IMR-90 (cell line): ENCODE measurements at regions not wholly inside any gene's neighbourhood (a gene's known extent, or its start where the extent isn't known, plus 50 kb on each side); places are given as distances from the start of the nearest gene placed in this dataset.

ENCODE experiments used
- ATAC-seq: fragments of 200-7000 bp; cut with Tn5 transposase; 2 replicates; pipeline ENCODE4 v1.9.1; 2020; ENCODE audit warnings: low read depth, mild to moderate bottlenecking, moderate library complexity
- BruUV-seq: library from RNA; stranded (reverse); fragments of 400-500 nt; replicated peaks from 2 replicates; lab custom pipeline; 2021; lab: Mats Ljungman, UMichigan
- CTCF ChIA-PET: fragments of 300-600 bp; formaldehyde crosslinking; extraction: SDS; loops from one replicate; lab custom pipeline; 2021; ENCODE audit warnings: antibody characterized with exemption; lab: Yijun Ruan, JAX
- POLR2A ChIA-PET: fragments of 300-600 bp; sonication (Branson Sonifier 250); formaldehyde crosslinking; loops from one replicate; lab custom pipeline; 2022; ENCODE audit warnings: antibody characterized with exemption; ENCODE audit not compliant: unreplicated experiment; lab: Charles Lee
- DNase-seq: peaks from one replicate; pipeline ENCODE4 v3.0.0; 2013
- H2AFZ ChIP-seq: replicated peaks from 2 replicates; pipeline ENCODE3; 2013; ENCODE audit warnings: low read length, mild to moderate bottlenecking; ENCODE audit not compliant: poor library complexity
- H2AK5ac ChIP-seq: 2 replicates; pipeline ENCODE4 v1.6.1; 2013; ENCODE audit warnings: low read depth, low read length, inconsistent platforms
- H2AK9ac ChIP-seq: replicated peaks from 2 replicates; pipeline ENCODE3; 2013; ENCODE audit warnings: mild to moderate bottlenecking, low read depth, low read length, moderate library complexity; ENCODE audit not compliant: poor library complexity
- H2BK120ac ChIP-seq: 2 replicates; pipeline ENCODE4 v1.6.1; 2013; ENCODE audit warnings: low read depth, low read length, inconsistent platforms
- H2BK15ac ChIP-seq: 3 replicates; pipeline ENCODE4 v1.6.1; 2013; ENCODE audit warnings: low read depth, low read length, inconsistent platforms
- H2BK20ac ChIP-seq: 2 replicates; pipeline ENCODE4 v1.6.1; 2013; ENCODE audit warnings: low read depth, mild to moderate bottlenecking, inconsistent platforms, low read length, moderate library complexity
- H2BK5ac ChIP-seq: 2 replicates; pipeline ENCODE4 v1.6.1; 2013; ENCODE audit warnings: mild to moderate bottlenecking, low read depth, low read length, inconsistent platforms; ENCODE audit not compliant: poor library complexity, severe bottlenecking
- H3K14ac ChIP-seq: replicated peaks from 2 replicates; pipeline ENCODE4 v1.6.1; 2013; ENCODE audit warnings: low read depth, low read length, inconsistent platforms
- H3K18ac ChIP-seq: 2 replicates; pipeline ENCODE4 v1.6.1; 2013; ENCODE audit warnings: low read depth, low read length, control low read depth
- H3K23ac ChIP-seq: 2 replicates; pipeline ENCODE4 v1.6.1; 2013; ENCODE audit warnings: low read depth, low read length, inconsistent platforms
- H3K27ac ChIP-seq: 2 replicates; pipeline ENCODE4 v1.5.1; 2013; ENCODE audit warnings: mild to moderate bottlenecking, control low read depth, low read length; ENCODE audit not compliant: insufficient read depth
- H3K27me3 ChIP-seq: 2 replicates; pipeline ENCODE4 v1.6.1; 2013; ENCODE audit warnings: low read length; ENCODE audit not compliant: control insufficient read depth, insufficient read depth
- H3K36me3 ChIP-seq: 2 replicates; pipeline ENCODE4 v1.6.1; 2013; ENCODE audit warnings: low read length, mixed read lengths; ENCODE audit not compliant: control insufficient read depth, insufficient read depth
- H3K4ac ChIP-seq: 2 replicates; pipeline ENCODE4 v1.6.1; 2013; ENCODE audit warnings: low read depth, low read length, inconsistent platforms
- H3K4me1 ChIP-seq: 2 replicates; pipeline ENCODE4 v1.6.1; 2013; ENCODE audit warnings: low read length, mixed read lengths; ENCODE audit not compliant: control insufficient read depth, insufficient read depth
- H3K4me2 ChIP-seq: 2 replicates; pipeline ENCODE4 v1.6.1; 2013; ENCODE audit warnings: low read depth, mild to moderate bottlenecking, control low read depth, low read length, moderate library complexity
- H3K4me3 ChIP-seq: 2 replicates; pipeline ENCODE4 v1.5.1; 2013; ENCODE audit warnings: low read depth, mild to moderate bottlenecking, control low read depth, low read length, moderate library complexity; ENCODE audit not compliant: insufficient read depth
- H3K56ac ChIP-seq: 2 replicates; pipeline ENCODE4 v1.6.1; 2013; ENCODE audit warnings: low read length, inconsistent platforms; ENCODE audit not compliant: insufficient read depth; ENCODE audit errors: extremely low read depth
- H3K79me1 ChIP-seq, 2 experiments: 2 replicates each; pipeline ENCODE4 v1.6.1; 2013; ENCODE audit warnings: low read length in 2 of 2, inconsistent platforms in 1 of 2, low read depth in 1 of 2
- H3K9ac ChIP-seq: 2 replicates; pipeline ENCODE4 v1.6.1; 2013; ENCODE audit warnings: low read depth, low read length, control low read depth
- H3K9me1 ChIP-seq: 2 replicates; pipeline ENCODE4 v1.6.1; 2013; ENCODE audit warnings: low read length, inconsistent platforms; ENCODE audit not compliant: insufficient read depth
- H3K9me3 ChIP-seq: 2 replicates; pipeline ENCODE4 v1.6.1; 2013; ENCODE audit warnings: low read length; ENCODE audit not compliant: control insufficient read depth, insufficient read depth
- H4K20me1 ChIP-seq: 2 replicates; pipeline ENCODE4 v1.6.1; 2013; ENCODE audit warnings: low read length, inconsistent platforms; ENCODE audit not compliant: insufficient read depth
- H4K5ac ChIP-seq: 2 replicates; pipeline ENCODE4 v1.6.1; 2013; ENCODE audit warnings: mild to moderate bottlenecking, low read depth, low read length, control low read depth
- H4K8ac ChIP-seq, 2 experiments: 2 replicates each; pipeline ENCODE4 v1.6.1; 2013; ENCODE audit warnings: low read depth in 2 of 2, low read length in 2 of 2, control low read depth in 1 of 2, inconsistent platforms in 1 of 2
- H4K91ac ChIP-seq: 2 replicates; pipeline ENCODE4 v1.6.1; 2013; ENCODE audit warnings: low read depth, low read length, inconsistent platforms; ENCODE audit not compliant: insufficient read depth
- NFE2L2 ChIP-seq: fragments of 150-350 bp; IDR thresholded peaks from 2 replicates; pipeline ENCODE4 v1.6.1; 2016; ENCODE audit warnings: low read depth, mild to moderate bottlenecking, low read length
- RAD21 ChIP-seq: IDR thresholded peaks from 2 replicates; pipeline ENCODE4 v1.6.1; 2012; ENCODE audit warnings: low read length, improper control_type of control experiment
- RCOR1 ChIP-seq: IDR thresholded peaks from 2 replicates; pipeline ENCODE4 v1.6.1; 2012; ENCODE audit warnings: mild to moderate bottlenecking, low read length, improper control_type of control experiment; ENCODE audit not compliant: insufficient replicate concordance
- SMC3 ChIP-seq: fragments of 150-350 bp; IDR thresholded peaks from 2 replicates; pipeline ENCODE4 v1.6.1; 2016; ENCODE audit warnings: low read depth, mild to moderate bottlenecking, antibody characterized with exemption, low read length, moderate library complexity
- USF2 ChIP-seq: fragments of 150-350 bp; IDR thresholded peaks from 2 replicates; pipeline ENCODE4 v1.6.1; 2017; ENCODE audit warnings: mild to moderate bottlenecking, antibody characterized with exemption, low read length, low read depth
- WGBS, 2 experiments: methylation state at CpG; one replicate each; pipeline versions ENCODE4 v1.1.5 to v1.1.7; 2013; ENCODE audit warnings: missing lambda C conversion rate in 2 of 2; ENCODE audit not compliant: insufficient read length in 1 of 2; ENCODE audit errors: extremely low coverage in 2 of 2; 5-methylcytosine and 5-hydroxymethylcytosine counted together
- dilution Hi-C: fragments of 300-500 bp; cut with HindIII; formaldehyde crosslinking; loops from one replicate; pipeline ENCODE4 v1.14.3; 2018; ENCODE audit warnings: low sequenced_read_pairs; ENCODE audit not compliant: unreplicated experiment
- in situ Hi-C: fragments of 300-500 bp; cut with MboI; formaldehyde crosslinking; loops from 3 replicates; pipeline ENCODE4 v1.14.3; 2019; ENCODE audit warnings: low sequenced_read_pairs, inconsistent platforms, mixed read lengths
- intact Hi-C: fragments of 100-400 bp; cut with micrococcal nuclease; formaldehyde crosslinking; loops from 2 replicates; pipeline ENCODE4 v1.10.0; 2022

DNA sequence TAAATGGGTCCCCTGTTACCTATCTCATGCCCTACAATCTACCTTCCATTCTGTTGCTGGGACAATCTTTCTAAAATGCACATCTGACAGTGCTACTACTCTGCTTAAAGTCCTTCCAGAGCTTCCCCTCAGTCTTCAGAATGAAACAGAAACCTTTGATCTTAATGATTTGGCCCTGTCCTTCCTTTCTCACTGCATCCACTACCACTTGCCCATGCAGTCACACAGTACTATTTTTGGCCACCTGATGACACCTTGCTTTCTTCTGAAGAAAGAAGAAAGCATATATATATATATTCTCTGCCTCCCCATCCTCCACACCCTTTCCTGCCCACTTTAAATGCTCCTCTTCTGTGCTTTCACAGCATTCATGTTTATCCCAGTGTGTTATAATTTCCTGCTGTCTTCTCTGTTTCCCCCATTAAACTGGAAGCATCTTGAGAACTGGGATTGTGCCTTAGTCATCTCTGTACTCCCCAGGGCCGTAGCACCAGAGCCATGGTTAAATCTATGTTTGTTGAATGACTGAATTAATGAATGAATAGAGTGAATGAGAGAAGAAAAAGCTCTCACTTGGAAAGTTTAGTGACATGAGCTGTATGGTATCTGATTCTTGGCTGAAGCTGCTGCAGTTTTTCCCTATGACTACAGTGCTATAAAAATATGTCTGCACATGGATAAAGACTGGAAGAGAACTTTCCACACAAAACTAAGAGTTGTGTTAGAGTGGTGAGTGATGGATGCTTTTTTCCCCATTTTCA, 56.2 kb downstream of the RTL9 start (continued):
- TF ChIP-seq RCOR1 = no peak
- TF ChIP-seq SMC3 = no peak

- Histone ChIP-seq H4K20me1 (no peaks in the 10 kb centered on the region), H2BK120ac (peak overlapping the region; percentile 42; the same call in 1 of the 2 replicates), H2AK5ac (no peak overlapping the region), H3K79me1 (no peaks in the 10 kb centered on the region), H3K23ac (peak overlapping the region; percentile 35; the same call in 1 of the 2 replicates), H3K4me1 (peaks cover 10% of the 10 kb centered on the region), H3K18ac (peak overlapping the region; percentile 78), H2BK5ac (peak overlapping the region; percentile 33), H3K27me3 (peaks cover 3% of the 10 kb centered on the region; the same call in 1 of the 2 replicates), H3K9ac (no peak overlapping the region), H2AFZ (no peak overlapping the region), H3K9me1 (0 out of 2 replicates have a peak, but pooled peaks cover 3% of the 10 kb centered on the region), H3K14ac (0 out of 2 replicates have a peak overlapping the region, but pooled peaks have one; percentile 20), H3K4me3 (no peak overlapping the region), H3K36me3 (no peaks in the 10 kb centered on the region), H3K56ac (no peak overlapping the region), H2BK20ac (peak overlapping the region; percentile 41; the same call in 1 of the 2 replicates), H4K91ac (peak overlapping the region; percentile 66), H3K4ac (peak overlapping the region; percentile 50; the same call in 1 of the 2 replicates), H4K8ac (peak overlapping the region; percentile 38 to 60; a peak in 1 of 4 replicates), H2AK9ac (peak overlapping the region; percentile 7), H4K5ac (peak overlapping the region; percentile 61; the same call in 1 of the 2 replicates), H3K9me3 (no peaks in the 10 kb centered on the region), H3K4me2 (no peak overlapping the region), H2BK15ac (no peak overlapping the region), H3K27ac (peak overlapping the region; percentile 52; the same call in 1 of the 2 replicates)
- ChIA-PET POLR2A (no interaction called here), CTCF (interaction anchor here (0.7 kb wide), 2 partner anchors 105 to 175 kb away, joined by 3 to 4 read pairs; no protein-coding TSS in a partner anchor)
- dilution Hi-C loops (no loop called here), intact Hi-C loops (loop anchor here (5.0 to 10.0 kb wide), 3 partner anchors 331 to 931 kb away; partner anchors contain the start of gene GUCY2F), in situ Hi-C loops (loop anchor here (25.0 kb wide), 2 partner anchors 503 to 703 kb away; no protein-coding TSS in a partner anchor)
- DNase-seq (peak; percentile 74), ATAC-seq (no peak; the same call in 1 of the 2 replicates)
- 35% methylated on average over 2 of the region's 6 CpGs; no CpG with 5 or more reads in 1 of the 2 experiments for WGBS, 2 experiments
- no TSS peak for BruUV-seq
- no peak for TF ChIP-seq RCOR1
- no peak for TF ChIP-seq RAD21
- no peak for TF ChIP-seq USF2
- 0 out of 2 replicates have a peak, but pooled peaks have one; percentile 18 for TF ChIP-seq NFE2L2
These were observed 57.0 kb downstream of the RTL9 start for GRCh38 chrX:110415440-110416170.
